ENCODE measurements at regions not wholly inside any gene's neighbourhood (a gene's known extent, or its start where the extent isn't known, plus 50 kb on each side); places are given as distances from the start of the nearest gene placed in this dataset.
"Not testable (repeated sequence)": the region's sequence is repeated elsewhere in the genome, so short reads cannot be mapped to it uniquely, and the experiment has no call there.

- no peak for DNase-seq (ENCODE audit: low read depth)
Observed at GRCh38 chr1:34369701-34370455, 193.2 kb downstream of the C1orf94 start.

- no peak for DNase-seq (ENCODE audit: low read depth)
Observed at GRCh38 chr1:34370748-34371147, 194.0 kb downstream of the C1orf94 start.

- not testable (repeated sequence) for DNase-seq (ENCODE audit: low read depth)
Observed at GRCh38 chr1:34371179-34371578, 194.5 kb downstream of the C1orf94 start.

GRCh38 chr1:34371829-34372532 is 195.3 kb downstream of the C1orf94 start:
- DNase-seq (ENCODE audit: low read depth), result no peak

GRCh38 chr1:34372891-34373290 is 196.2 kb downstream of the C1orf94 start:
- DNase-seq (ENCODE audit: low read depth), result no peak

- no peak for DNase-seq (ENCODE audit: low read depth)
Observed at GRCh38 chr1:34373912-34374311, 197.2 kb downstream of the C1orf94 start.

DNA sequence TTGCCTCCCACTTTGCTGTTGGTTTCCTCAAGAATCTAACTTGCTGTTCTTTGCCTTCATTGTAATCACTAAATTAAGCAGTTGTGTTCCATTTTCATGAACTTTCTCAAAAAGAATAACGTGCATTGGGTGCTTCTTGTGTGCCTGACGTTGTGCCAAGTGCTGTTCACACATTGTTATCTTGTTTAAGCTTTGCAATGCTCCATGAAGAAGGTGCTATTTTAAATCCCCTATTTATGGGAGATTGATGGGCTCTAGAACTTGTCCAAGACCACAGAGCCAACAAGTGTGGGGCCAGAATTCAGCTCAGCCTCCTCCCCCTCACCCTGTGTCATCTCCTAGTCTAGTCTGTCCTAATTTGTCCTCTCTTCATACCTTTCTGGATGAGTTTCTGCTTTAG is 199.8 kb downstream of the C1orf94 start:
- no peak for DNase-seq (ENCODE audit: low read depth)

GRCh38 chr1:34378968-34379856 is 202.5 kb downstream of the C1orf94 start:
- no peak for DNase-seq (ENCODE audit: low read depth)

GRCh38 chr1:34379911-34380310 is 203.2 kb downstream of the C1orf94 start:
- DNase-seq (ENCODE audit: low read depth), result no peak

DNA sequence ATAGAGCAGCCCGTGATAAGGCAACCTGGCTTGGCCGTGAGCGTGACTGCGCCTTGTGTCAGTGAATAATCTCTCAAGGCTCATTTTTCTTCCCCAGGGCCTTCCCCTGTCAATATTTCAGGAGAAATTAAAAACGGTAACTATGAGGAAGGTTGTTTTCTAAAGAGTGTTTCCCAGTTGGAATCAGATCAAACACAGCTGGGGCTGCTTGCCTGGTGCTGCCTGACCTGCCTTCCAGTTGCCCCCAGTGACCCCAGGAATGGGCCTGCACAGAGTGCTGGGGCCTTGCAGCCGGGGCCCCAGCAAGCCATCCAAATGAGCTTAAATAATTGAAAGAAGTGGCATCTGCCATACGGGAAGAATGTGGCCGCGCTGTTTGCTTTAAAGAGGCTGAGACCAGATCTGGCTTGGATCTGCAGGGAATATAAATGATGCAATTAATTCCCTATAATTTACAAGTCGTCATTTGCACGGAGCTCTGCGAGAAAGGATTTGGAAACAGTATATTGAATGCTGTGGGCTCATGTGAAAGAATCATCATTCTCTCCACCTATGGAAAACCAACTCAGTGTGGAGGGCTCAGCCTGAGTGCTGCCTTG is 203.9 kb downstream of the C1orf94 start:
- DNase-seq (ENCODE audit: low read depth), result no peak

DNA sequence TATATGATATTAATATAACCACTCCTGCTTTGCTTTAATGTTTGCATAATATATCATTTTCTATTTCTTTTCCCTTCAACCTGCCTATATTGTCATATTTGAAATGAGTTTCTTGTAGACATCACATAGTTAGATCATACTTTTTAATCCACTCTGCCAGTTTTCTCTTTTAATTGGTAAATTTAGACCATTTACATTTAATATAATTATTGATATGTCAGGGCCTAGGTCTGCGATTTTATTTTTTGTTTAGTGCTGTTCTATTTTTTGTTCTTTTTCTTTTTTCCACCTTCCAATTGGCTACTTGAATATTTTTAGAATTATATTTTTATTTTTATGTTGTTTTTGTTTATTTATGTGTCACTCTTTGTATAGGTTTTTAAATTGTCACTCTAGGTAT is 213.3 kb downstream of the C1orf94 start:
- no peak for DNase-seq (ENCODE audit: low read depth)

GRCh38 chr1:34396042-34396441 is 219.3 kb downstream of the C1orf94 start:
- DNase-seq (ENCODE audit: low read depth), result no peak

DNA sequence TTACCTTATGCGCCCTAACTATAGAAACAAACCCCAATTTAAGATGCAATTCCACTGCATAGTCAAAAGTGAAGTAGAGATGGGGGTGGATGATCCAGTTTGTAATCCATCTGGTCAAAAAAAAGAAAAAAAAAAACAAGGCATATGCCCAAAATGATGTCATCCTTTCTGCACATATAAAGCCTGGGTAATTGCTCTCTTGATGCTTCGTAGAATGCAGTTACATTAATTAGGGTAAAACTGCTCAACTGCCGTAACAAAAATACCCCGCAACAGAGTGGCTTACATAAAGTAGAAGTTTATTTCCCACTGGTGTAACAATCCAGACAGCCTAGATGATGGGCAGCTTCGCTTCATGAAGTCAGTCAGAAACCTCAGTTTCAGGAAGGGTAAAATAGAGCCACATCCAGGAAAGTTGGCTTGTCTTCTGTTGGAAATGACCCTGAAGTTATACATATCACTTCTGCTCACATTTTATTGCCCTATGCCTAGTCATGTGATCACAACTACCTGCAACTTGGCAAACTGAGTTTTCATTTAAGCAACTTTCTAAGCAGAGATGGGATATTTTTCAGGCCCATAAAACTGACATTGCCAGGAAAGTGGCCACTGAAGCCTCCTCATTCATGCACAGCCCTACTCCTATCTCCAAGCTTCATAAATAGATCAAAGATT is 221.7 kb downstream of the C1orf94 start:
- no peak for DNase-seq (ENCODE audit: low read depth)

- DNase-seq (ENCODE audit: low read depth), result no peak
Observed at GRCh38 chr1:34398916-34399275, 222.2 kb downstream of the C1orf94 start.

DNA sequence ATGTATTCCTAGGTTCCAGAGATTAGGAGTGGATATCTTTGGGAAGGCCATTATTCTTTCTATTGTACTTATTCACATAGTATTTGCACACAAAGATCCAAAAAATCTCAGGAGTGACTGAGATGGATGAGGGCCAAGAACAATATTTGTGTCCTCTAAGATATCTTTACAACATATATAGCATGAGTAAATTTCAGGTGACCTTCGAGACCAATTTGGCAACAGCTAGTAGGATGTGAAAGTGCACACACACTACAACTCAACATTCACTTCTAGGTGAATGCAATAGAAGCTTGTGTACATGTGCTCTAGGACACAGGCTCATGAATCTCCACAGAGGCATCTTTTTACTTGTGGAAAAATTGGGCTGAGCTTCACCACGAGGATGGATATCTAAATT is 224.0 kb downstream of the C1orf94 start:
- DNase-seq (ENCODE audit: low read depth), result no peak

- no peak for DNase-seq (ENCODE audit: low read depth)
Observed at GRCh38 chr1:34403156-34403555, 226.4 kb downstream of the C1orf94 start.

- no peak for DNase-seq (ENCODE audit: low read depth)
Observed at GRCh38 chr1:34404804-34405203, 228.1 kb downstream of the C1orf94 start.

GRCh38 chr1:34405266-34405959 is 228.7 kb downstream of the C1orf94 start:
- DNase-seq (ENCODE audit: low read depth), result no peak

DNA sequence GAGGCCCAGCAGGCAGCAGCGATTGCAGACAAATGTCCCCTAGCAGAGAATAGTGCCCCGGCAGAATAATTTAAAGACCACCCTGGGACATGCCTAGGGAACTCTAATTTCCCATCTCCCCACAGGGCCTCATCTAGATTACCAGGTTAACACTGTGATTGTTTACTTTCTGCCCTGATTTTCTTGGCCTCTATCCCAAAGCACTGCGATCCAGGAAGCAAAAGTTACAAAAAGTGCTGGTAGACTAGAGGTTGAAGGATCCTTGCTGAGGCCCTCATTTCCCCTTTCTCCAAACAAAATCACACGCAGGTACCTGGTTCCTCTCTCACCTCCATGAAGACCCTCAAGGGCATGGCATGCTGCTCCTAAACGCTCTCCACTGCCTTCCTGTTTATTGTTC is 229.7 kb downstream of the C1orf94 start:
- no peak for DNase-seq (ENCODE audit: low read depth)

DNA sequence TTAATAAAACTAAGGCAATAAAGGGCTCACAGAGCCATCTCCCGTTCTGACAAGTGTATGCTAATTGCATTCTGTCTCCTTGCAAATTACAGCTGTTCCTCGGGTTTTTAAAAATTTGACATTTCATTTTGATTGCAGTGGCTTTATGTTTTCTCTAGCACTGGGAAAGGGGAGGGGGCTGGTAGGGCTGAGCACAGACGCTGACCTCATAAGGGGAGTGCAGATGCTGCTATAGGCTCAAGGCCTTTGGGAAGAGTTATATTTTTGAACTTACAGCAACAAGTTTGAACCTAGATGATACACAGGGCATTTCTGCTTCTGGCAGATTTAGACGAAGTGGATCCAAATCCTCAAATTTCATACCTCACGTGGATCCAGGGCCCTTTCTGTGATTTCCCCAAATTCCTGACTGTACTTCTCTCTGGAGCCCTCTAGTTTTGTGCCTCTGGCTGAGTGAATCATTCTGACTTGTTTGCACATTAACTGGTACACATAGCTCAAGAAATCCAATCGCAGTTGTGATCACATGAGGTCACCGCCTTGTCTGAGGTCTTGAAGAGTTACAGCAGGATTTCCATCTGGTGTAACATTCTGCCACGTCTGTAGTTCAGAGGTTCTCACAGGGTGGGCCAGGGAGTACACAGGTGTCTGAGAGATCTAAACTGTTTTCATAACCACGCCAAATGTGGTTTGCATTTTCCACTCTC is 230.3 kb downstream of the C1orf94 start:
- DNase-seq (ENCODE audit: low read depth), result no peak

DNA sequence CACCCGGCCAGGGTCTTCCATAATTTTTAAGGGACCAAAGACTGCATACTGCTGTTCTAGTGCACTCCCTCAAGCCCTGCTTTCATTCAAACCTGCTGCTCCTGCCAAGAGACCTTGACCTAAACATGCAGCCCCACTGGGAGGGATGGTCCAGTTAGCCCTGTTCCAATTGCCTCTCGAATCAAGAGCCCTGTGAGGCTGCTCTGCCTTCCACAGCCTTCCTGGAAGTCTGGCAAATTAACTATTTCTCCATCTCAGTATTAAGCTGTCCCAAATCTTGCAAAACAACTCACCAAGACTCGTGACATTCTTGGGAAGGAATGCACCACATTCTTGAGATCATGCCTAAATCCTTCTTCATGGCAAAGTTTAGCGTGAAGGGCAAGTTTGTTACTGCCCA is 231.3 kb downstream of the C1orf94 start:
- DNase-seq (ENCODE audit: low read depth), result no peak

All from iris pigment epithelial cell (primary cell).